HCEC 1CT (cell line): ENCODE measurements at regions not wholly inside any gene's neighbourhood (a gene's known extent, or its start where the extent isn't known, plus 50 kb on each side); places are given as distances from the start of the nearest gene placed in this dataset.
"Not testable (repeated sequence)": the region's sequence is repeated elsewhere in the genome, so short reads cannot be mapped to it uniquely, and the experiment has no call there.

Source experiments
- DNase-seq: peaks from one replicate; pipeline ENCODE4 v3.0.0-alpha.2; 2017

DNA sequence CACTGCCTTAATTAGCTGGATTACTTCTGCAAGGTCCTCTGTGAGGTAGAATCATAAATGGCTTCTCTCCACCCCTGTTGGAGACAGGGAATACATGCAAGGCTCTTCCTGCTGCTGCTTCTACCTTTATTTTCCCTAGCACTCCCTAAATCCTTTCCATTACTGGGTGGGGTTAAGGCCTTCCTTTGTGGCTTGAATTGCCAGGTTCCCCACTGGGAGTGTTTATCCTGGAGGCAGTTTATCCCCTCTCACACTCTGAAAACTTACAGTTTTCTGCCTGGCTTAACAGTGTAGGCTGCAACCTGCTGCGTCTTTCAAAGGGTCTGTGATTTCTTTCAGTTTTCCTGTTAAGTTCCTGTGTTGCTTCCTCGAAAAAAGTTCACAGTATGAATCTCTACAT lies 1062.3 kb upstream of the CRIM1 start:
- no peak for DNase-seq

DNA sequence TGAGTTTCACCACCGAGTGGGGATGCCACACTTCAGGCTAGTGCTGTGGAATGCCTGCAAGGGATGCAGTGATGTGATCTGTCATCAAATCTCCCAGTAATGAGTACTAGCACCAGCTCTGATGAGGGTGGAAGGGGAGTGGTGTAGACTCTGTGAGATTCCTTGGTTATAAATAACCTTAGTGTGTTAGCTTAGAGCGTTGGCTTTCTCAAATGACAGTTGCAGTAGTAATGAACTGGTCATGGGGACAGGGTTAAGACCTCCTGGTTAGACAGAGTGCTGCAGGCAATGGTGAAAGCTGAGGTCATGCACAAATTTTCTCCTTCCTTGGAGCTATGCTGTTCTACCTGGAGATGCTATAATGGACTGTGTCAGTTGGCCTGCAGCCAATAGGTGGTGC lies 1063.4 kb upstream of the CRIM1 start:
- DNase-seq: no peak

DNA sequence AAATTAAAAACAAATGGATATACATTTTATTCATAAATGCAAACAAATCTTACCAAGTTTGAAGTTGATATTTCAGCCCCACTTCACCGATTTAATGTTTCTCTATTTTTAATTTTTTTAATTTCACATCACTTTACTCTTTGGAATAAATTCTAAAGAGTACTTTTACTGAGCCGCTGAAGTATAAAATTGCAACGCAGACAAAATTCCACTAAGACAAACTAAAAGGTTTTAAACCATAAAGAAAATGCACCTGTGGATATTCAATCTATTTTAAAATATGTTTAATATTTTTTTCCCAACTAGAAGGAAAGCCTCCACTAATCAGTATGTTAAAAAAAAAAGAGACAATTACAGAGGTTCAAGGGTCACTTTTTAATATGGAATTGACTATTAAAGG lies 1073.9 kb upstream of the CRIM1 start:
- DNase-seq: no peak

DNA sequence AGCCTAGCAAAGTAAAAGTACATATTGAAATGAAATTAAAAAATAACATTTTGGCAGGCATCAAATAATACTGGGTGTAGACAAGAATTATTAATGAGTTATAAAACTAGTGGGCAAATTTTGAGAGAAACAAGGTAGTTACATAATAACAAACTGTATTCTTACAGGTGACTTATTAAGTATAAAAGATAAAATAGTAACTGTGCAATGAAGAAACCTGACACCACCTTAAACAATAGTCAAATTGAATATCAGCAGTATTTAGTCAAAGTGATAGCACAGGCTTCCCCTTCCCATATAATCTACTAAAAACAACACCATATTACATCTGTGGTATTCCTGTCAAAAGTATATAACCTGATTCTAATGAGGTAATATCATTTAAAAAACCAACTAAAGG lies 1099.8 kb upstream of the CRIM1 start:
- no peak for DNase-seq

DNA sequence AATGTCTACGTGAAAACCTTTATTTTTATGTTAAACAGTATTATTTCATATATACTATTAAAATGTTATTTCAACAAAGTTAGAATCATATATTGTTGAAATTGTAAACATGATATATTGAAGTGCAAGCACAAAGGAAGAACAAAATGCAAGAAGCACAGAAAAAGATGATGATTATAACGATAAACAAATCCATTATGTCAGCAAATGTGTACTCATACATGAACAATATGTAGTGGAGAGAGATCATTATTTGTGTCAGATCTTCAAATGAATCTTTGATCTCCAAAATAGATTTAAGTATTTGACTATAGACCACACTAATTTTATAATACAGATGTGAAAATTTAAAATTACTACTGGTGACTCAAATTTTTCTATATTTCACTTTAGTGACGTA lies 1104.4 kb upstream of the CRIM1 start:
- DNase-seq: no peak

DNA sequence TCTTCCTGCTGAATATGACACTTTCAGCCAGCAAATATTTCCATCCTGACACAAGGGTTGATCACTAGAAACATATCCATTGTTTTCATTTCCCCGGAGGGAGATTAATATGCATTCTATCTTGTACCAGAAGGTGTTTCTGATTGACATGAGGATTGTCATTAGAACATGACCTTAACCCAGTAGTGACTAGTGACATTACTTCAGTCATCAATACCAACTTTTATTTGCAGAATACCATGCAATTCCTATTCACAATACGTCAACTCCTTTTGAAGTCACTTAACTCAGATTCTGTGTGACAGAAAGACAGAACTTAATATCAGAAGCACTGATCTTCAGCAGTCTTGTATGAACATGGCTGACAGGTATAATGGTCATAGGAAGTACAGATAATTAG lies 1108.9 kb upstream of the CRIM1 start:
- DNase-seq: no peak

DNA sequence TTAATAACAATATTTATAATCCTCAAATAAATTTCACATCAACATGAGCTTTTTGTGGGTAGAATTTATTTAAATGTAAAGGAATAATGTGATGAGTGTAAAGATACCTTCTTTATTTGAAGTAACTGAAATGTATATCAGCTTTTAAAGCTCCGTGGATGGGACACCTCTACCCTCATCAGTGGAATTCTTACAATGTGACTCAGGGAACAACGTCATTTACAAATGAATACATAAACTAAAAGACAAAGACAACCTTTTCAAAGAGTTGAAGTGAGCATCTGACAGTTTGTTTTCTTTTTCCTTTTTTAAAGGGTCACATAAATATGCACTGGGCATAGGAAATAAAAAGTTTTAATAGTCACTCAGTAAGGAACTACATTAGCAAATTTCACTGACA lies 1127.0 kb upstream of the CRIM1 start:
- no peak for DNase-seq

DNA sequence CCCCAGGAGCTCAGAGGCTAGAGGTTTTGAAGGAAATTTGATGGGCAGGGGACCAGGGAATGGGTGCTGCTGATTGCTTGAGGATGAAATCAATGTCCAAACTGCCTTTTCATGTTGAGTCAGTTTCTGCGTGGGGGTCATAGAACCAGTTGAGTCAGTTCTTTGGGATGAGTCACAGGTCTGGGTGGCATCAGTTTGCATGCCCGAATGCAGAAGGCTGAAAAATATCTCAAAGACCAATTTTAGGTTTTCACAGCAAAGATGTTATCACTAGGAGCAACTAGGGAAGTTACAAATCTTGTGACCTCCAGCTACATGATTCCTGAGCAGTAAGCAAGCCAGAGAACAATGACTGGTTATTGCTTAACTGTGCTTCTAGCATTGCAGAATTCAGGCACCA lies 1135.1 kb upstream of the CRIM1 start:
- no peak for DNase-seq

DNA sequence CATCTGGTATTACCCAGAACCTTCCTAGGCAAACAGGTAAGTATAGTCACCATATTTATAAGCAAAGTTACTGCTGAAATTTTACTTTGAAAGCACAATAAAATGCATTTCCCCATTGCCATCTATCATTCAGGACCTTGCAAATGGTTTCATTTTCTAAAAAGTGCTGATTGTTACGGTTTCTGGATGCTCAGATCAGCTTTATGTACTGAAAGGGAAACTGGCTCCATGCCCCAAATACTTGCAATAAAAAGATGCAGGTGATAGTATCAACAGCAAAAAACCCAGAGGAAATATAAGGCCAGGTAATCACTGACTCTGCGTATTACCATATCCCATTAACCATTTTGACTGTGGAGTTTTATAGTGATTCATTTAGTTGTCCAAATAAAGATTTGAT lies 1150.7 kb upstream of the CRIM1 start:
- no peak for DNase-seq

DNA sequence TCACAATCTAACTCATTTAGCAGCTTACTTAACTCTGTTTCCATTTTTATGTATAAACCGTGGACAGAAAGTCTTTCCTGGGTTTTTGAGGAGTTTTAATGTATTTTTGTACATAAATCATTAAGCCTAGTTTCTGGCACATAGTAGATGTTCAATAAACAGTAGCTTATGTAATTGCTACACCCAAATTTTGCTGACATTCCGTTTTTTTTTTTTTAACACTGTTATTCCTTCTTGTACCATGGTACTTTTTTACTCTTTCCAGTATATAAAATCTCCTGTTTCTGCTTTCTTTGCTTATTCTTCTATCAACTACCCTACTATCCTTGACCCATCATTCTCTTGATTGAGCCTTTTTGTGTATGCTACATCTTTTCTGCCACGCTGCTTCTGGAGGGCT lies 1151.3 kb upstream of the CRIM1 start:
- no peak for DNase-seq

DNA sequence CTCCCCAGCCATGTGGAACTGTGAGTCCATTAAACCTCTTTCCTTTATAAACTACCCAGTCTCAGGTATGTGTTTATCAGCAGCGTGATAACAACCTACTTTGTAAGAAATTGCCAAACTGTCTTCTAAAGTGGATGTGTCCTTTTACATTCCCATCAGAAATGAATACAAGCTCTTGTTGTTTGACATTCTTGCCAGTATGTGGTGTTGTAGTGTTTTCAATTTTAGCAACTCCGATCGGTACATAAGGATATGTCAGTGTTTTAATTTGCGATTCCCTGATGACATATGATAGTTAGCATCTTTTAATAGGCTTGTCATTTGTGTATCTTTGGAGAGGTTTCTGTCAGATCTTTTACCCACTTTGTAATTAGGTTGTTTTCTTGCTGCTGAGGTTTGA lies 1156.3 kb upstream of the CRIM1 start:
- no peak for DNase-seq

DNA sequence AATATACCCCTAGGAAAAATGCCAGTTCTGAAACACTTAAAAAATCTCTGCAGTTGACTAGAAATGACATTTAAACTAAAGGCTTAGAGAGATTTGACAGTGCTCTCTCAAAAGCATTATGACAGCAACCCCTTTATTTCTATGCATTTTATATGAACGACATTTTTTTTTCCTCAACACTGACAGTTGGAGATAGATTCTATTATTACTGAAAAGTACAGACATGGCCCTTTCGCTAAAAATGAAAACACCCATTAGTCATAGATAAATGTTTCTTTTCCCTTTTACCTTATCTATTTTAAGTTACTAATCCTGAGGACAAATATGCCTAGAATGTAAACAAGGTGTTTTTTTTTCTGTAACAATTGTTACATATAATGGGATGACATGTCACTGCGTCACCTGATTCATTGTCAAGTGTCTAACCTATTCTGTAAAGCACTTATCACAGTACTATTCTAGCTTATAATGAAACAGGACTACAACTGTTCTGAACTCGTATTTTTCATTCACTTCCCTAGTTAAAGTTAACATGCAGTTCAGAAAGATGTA lies 1169.6 kb upstream of the CRIM1 start:
- DNase-seq: no peak

DNA sequence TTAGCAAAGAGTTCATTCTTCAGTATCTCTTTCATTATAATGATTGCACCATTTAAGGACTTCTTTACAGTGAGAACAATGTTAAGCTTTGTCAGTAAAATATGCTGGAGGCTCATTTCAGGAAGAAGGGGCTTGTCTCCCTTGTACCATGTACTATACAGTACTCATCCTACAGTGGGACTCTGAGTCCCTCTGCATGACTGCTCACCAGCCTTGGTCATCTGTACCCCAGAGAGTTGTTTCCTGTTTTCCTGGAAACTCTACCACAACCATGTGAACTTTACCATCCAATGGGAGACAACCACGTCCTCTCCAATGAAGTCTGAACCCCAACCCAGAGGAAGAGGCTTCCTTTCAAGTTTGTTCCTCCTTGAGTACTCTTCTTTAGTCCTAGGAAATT lies 1171.1 kb upstream of the CRIM1 start:
- DNase-seq: no peak

DNA sequence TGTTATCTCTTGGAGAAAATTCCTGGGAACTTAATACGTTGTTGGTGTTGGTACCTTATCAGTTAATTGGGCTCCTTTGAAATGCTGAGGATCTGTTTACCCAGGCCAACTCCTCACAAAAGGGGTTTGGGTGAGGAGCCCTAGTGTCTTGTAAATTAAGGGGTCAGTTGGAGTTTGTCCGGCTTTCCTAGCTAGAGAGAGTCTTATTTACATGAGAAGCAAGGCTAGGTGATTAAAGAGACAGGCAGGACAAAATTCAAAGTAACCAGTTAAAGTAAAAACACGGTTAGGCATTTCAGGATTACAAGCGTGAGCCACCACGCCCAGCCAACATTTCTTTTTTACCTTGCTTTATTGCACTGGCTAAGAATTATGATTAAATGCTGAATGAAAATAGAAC lies 1178.9 kb upstream of the CRIM1 start:
- not testable (repeated sequence) for DNase-seq

DNA sequence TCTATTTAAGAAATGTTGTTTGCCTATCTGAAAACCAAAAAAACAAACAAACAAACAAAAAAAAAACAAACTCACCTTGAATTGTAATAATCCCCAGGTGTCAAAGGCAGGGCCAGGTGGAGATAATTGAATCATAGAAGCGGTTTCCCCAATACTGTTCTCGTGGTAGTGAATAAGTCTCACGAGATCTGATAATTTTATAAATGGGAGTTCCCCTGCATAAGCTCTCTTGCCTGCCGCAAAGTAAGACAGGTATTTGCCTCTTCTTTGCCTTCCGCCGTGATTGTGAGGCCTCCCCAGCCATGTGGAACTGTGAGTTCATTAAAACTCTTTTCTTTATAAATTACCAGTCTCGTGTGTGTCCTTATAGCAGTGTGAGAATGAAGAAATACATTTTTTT lies 1180.7 kb upstream of the CRIM1 start:
- DNase-seq: no peak

DNA sequence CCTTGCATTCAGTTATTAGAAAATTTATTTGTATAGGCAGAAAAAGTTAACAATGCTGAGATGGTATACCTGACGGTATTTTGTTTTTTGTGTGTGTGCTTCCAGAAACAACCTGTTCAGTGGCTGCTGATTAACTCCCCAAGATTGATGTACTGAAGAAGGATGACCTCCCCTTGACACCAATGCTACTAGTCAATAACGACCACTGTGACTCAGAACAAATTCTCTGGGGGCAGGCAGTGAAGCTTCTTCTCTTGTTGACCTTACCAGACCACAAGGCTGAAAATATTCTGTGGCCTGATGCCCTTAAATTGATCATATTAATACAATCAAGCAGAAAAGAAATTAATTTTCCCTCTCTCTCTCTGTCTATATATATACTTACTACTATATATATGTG lies 1182.9 kb upstream of the CRIM1 start:
- no peak for DNase-seq

DNA sequence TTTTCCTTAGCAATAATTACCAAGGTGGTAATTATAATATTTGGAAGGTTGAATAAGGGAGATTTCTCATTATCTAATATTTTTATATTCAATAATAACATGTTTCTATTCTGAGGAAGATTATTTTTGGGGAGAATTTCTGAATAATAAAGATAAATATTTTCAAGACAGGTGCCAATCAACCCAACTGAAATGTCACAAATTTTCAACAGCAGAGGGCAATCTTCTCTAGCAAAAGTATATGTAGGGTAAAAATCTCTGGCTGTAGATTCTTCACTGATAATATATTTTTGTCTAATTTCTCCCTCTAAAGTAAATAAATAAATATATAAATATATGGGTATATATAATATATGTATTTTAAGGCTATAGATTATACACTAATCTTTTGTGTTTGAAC lies 1187.2 kb upstream of the CRIM1 start:
- DNase-seq: no peak

DNA sequence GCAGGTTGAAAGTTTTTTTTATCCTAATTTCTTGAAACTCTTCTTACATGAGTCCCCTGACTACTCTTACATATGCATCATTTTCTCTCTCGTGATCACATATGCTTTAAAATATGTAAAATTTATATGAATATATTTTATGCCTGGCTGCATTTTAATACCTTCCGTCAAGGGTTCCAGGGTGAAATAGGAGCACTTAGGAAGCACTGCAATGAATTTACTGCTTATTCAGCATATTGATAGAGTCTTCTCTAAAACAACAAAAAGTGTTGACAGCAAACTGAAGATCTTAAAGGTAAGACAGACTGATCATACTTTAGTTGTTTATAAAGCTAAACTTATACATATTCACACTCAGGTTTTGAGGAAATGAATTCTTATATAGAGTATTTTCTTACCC lies 1191.6 kb upstream of the CRIM1 start:
- no peak for DNase-seq

DNA sequence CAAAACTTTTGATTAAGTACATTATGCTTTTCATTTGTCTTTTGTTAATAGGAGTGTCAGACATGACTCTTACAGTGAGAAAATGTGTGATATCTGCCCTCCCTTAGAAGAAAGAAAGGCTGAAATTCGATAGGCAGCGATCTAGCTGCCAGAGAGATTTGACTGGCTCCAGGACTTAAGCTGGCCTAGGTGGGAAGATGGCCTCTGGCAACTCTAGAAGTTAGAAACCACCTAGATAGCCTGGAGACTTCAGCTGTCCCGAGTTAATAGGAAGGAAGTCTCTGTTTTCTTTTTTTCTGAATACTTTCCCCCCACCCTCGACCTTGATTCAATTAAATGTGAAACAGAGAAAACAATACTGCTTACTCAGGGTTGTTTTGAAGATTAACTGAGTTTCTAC lies 1194.7 kb upstream of the CRIM1 start:
- no peak for DNase-seq

DNA sequence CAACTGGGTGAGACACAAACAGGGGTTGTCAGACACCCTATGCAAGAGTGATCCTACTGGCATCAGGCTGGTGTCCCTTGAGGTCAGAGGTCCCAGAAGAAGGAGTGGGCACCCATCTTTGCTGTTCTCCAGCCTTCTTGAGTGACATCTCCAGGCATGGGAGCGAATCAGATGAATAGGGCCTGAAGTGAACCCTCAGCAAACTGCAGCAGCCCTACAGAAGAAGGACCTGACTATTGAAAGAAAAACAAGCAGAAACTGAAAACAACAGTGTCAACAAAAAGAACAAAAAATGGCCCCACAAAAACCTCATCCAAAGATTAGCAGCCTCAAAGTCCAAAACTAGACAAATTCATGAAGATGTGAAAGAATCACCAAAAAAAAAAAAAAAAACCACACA lies 1229.7 kb upstream of the CRIM1 start:
- DNase-seq: no peak

DNA sequence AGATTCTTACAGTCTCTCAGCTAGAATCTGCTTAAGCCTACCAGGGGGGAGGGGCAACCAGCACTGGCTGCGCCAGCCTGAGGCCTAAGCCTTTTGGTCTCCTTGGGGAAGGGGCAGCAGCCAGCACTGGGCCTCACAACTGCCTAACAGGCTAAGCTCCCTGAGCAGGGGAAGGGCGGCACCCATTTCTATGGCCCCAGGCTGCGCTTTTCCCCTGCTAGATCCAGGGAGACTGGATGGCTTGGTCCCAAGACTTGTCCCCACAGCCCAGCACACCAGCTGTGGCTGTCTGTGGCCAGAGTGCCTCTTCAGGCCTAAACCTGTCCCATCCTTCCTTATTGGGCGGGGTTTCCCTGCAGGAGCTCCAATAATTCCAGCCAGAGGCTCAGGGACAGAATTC lies 1230.3 kb upstream of the CRIM1 start:
- DNase-seq: no peak

DNA sequence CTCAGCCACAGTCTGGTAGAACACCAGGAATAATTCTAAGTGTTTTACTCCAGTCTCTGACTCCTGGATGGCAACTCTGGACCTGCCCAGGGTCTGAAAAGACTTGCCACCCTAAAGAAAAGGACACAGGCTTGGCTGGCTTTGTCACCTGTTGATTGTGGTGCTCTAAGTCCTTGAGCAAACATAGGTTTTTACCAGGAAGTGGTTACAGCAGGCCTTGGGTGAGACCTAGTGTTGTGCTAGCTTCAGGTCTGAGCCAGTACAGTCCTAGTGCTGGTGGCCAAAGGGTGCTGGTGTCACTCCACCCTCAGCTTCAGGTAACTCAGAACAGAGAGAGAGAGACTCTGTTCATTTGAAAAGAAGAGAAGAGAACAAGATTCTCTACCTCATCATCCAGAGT lies 1239.4 kb upstream of the CRIM1 start:
- DNase-seq: no peak

DNA sequence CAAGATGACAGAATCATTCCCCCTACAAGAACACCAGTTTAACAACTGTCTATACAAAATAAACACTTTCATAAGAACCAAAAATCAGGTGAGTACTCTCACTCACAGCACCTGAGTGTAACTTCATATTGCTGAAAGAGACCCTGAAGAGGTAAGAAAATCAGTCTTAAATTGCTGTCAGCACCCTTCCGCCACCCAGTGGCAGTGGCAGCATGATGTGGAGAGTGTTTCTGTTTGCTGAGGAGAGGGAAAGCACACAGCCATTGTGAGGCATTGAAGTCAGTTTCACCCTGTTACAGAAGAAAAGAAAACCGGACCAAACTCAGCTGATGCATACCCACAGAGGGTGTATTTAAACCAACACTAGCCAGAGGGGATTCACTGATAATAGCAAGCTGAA lies 1240.8 kb upstream of the CRIM1 start:
- no peak for DNase-seq

DNA sequence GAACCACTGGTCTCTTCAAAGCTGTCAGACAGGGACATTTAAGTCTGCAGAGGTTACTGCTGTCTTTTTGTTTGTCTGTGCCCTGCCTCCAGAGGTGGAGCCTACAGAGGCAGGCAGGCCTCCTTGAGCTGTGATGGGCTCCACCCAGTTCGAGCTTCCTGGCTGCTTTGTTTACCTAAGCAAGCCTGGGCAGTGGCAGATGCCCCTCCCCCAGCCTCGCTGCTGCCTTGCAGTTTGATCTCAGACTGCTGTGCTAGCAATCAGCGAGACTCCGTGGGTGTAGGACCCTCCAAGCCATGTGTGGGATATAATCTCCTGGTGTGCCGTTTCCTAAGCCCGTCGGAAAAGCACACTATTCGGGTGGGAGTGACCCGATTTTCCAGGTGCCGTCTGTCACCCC lies 1243.2 kb upstream of the CRIM1 start:
- not testable (repeated sequence) for DNase-seq

DNA sequence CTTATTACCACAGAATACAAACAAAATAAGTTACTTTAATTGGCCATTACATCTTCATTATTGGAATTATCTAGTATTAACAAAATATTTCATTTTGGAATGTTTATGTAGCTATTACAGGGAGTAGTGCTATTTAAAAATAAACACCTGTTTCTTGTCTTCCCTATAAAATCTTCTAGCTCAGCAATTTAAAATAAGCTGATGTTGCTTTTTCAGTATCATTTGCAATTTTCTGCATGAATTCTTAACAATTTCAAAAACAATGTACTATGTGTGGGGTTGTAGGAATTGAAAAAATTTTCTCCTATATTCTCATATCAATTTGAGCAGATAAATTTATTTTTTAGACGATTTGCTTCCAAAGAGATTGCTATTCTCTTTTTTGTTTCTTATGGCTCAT lies 1251.3 kb upstream of the CRIM1 start:
- no peak for DNase-seq

DNA sequence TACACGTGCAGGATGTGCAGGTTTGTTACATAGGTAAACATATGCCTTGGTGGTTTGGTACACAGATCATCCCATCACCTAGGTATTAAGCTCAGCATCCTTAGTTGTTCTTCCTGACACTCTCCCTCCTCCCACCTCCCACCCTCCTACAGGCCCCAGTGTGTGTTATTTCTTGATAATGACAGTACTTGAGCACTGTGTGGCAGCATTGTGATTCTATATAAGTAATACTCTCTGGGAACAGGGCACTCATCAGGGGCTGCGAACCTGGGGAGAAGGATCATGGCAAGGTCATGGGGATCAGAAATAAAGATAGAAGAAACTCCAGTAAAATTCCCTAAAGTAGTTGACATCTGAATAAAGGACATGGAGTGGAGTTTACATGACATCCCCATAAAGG lies 1256.2 kb upstream of the CRIM1 start:
- no peak for DNase-seq
